NT2/D1 (cell line): ENCODE measurements at regions not wholly inside any gene's neighbourhood (a gene's known extent, or its start where the extent isn't known, plus 50 kb on each side); places are given as distances from the start of the nearest gene placed in this dataset.

Source experiments
- SUZ12 ChIP-seq: IDR thresholded peaks from 2 replicates; pipeline ENCODE4 v1.6.1; 2011; ENCODE audit not compliant: insufficient read length, insufficient read depth; ENCODE audit errors: extremely low read depth
- ZNF274 ChIP-seq: IDR thresholded peaks from 2 replicates; pipeline ENCODE4 v1.6.1; 2011; ENCODE audit warnings: mild to moderate bottlenecking, low read depth, low read length

GRCh38 chr14:54177019-54177418, 219.8 kb upstream of the CDKN3 start:
- TF ChIP-seq ZNF274 (no peak), SUZ12 (no peak)
